OCI-LY1 (cell line): ENCODE measurements at regions not wholly inside any gene's neighbourhood (a gene's known extent, or its start where the extent isn't known, plus 50 kb on each side); places are given as distances from the start of the nearest gene placed in this dataset.

Source experiments
- H2AFZ ChIP-seq: fragments of 200-600 bp; sonication (generic), shearing (Covaris generic); 2 replicates; pipeline ENCODE4 v1.6.0; 2014; ENCODE audit warnings: antibody characterized with exemption, mild to moderate bottlenecking, low read length
- H3F3A ChIP-seq: fragments of 200-600 bp; sonication (generic), shearing (Covaris generic); 2 replicates; pipeline ENCODE4 v1.6.0; 2014; ENCODE audit warnings: mild to moderate bottlenecking, antibody characterized with exemption, low read length, moderate library complexity; ENCODE audit not compliant: insufficient read depth
- H3K27ac ChIP-seq: fragments of 200-600 bp; sonication (generic); 2 replicates; pipeline ENCODE4 v1.5.1; 2014; ENCODE audit warnings: low read length, mixed run types, mild to moderate bottlenecking, low read depth; ENCODE audit not compliant: poor library complexity, severe bottlenecking
- H3K27me3 ChIP-seq: fragments of 200-600 bp; sonication (generic); 2 replicates; pipeline ENCODE4 v1.6.0; 2014; ENCODE audit warnings: antibody characterized with exemption, mild to moderate bottlenecking, low read length, moderate library complexity; ENCODE audit not compliant: insufficient read depth
- H3K36me3 ChIP-seq: fragments of 200-600 bp; sonication (generic); 2 replicates; pipeline ENCODE4 v1.6.1; 2014; ENCODE audit warnings: mild to moderate bottlenecking, antibody characterized with exemption, low read length, moderate library complexity, mixed read lengths; ENCODE audit not compliant: insufficient read depth
- H3K4me1 ChIP-seq: fragments of 200-600 bp; sonication (generic); 2 replicates; pipeline ENCODE4 v1.5.1; 2014; ENCODE audit warnings: mild to moderate bottlenecking, low read length, moderate library complexity; ENCODE audit not compliant: insufficient read depth, severe bottlenecking
- H3K4me2 ChIP-seq: fragments of 200-600 bp; sonication (generic), shearing (Covaris generic); 2 replicates; pipeline ENCODE4 v1.6.1; 2014; ENCODE audit warnings: low read length
- H3K4me3 ChIP-seq: fragments of 200-600 bp; sonication (generic); 2 replicates; pipeline ENCODE4 v1.5.1; 2014; ENCODE audit warnings: low read length, low read depth, mild to moderate bottlenecking, mixed read lengths; ENCODE audit not compliant: poor library complexity, severe bottlenecking
- H3K79me2 ChIP-seq: fragments of 200-600 bp; shearing (Covaris generic); 2 replicates; pipeline ENCODE4 v1.6.1; 2016; ENCODE audit warnings: mixed run types, low read length, mixed read lengths; ENCODE audit not compliant: insufficient read depth
- H3K9ac ChIP-seq: fragments of 200-600 bp; sonication (generic), shearing (Covaris generic); 2 replicates; pipeline ENCODE4 v1.6.1; 2014; ENCODE audit warnings: mild to moderate bottlenecking, low read length, mixed read lengths
- H3K9me2 ChIP-seq: fragments of 200-600 bp; sonication (generic), shearing (Covaris generic); 2 replicates; pipeline ENCODE4 v1.6.1; 2014; ENCODE audit warnings: low read depth, mild to moderate bottlenecking, low read length, mixed read lengths
- H3K9me3 ChIP-seq: fragments of 200-600 bp; shearing (Covaris generic); 2 replicates; pipeline ENCODE4 v1.6.1; 2014; ENCODE audit warnings: low read length, mixed read lengths
- H4K20me1 ChIP-seq: fragments of 200-600 bp; sonication (generic), shearing (Covaris generic); 2 replicates; pipeline ENCODE4 v1.6.0; 2016; ENCODE audit warnings: mild to moderate bottlenecking, low read length; ENCODE audit not compliant: insufficient read depth
- EZH2 ChIP-seq: fragments of 200-600 bp; sonication (generic), shearing (Covaris generic); IDR thresholded peaks from 2 replicates; pipeline ENCODE4 v1.8.0; 2017; ENCODE audit warnings: borderline replicate concordance, mixed run types, mild to moderate bottlenecking, antibody characterized with exemption, low read length, moderate library complexity, mixed read lengths
- TF ChIP-seq, protein P1 (sequence below): fragments of 200-600 bp; sonication (generic), shearing (Covaris generic); IDR thresholded peaks from 2 replicates; pipeline ENCODE4 v1.5.1; 2017; ENCODE audit warnings: mild to moderate bottlenecking, antibody characterized with exemption, low read length, moderate library complexity, mixed read lengths

DNA sequence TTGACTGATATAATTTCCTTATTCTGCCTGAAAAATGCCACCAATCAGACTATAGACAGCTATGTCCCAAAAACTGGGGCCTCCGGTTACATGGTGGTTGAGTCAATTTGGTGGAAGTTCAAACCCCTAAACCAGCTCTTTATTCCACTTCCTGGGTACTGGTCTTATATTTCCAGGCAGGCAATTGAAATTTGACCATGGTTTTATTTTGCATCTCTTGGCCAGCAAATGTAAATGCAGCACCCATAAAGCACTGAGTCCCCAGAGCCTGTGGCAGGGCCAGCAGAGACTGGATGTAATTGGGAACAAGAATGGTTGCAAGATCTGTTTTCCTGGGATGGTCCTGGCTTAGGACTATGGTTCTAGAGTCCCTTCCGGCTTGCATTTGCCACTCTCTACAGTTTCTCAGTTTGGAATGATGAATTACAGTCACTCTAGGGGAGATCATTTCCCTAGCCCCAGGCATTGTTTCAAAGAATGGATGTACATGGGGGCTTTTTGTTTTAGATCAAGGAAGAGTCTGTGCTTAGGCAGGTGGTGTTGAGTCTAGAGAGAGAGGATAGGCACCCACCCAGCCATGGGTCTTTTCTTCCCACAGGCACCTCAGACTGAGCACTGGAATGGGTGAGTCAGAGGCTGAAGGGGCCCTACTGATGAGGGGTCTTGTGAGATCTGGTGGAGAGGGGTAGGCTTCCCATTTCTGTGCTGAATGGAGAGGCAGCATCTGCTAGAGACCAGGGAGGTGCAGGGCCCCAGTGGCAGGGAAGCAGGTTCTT is 108.4 kb upstream of the CDC42EP3 start:
- no peak overlapping the region for H3K4me2 ChIP-seq
- H3K9ac ChIP-seq: no peak overlapping the region
- H2AFZ ChIP-seq: no peak overlapping the region
- no peaks in the 10 kb centered on the region for H3F3A ChIP-seq
- no peak overlapping the region for H3K4me3 ChIP-seq
- H4K20me1 ChIP-seq: no peaks in the 10 kb centered on the region
- no peaks in the 10 kb centered on the region for H3K79me2 ChIP-seq
- no peaks in the 10 kb centered on the region for H3K4me1 ChIP-seq
- no peaks in the 10 kb centered on the region for H3K9me2 ChIP-seq
- no peaks in the 10 kb centered on the region for H3K36me3 ChIP-seq
- H3K27ac ChIP-seq: no peak overlapping the region
- H3K9me3 ChIP-seq: no peaks in the 10 kb centered on the region
- TF ChIP-seq, protein P1, sequence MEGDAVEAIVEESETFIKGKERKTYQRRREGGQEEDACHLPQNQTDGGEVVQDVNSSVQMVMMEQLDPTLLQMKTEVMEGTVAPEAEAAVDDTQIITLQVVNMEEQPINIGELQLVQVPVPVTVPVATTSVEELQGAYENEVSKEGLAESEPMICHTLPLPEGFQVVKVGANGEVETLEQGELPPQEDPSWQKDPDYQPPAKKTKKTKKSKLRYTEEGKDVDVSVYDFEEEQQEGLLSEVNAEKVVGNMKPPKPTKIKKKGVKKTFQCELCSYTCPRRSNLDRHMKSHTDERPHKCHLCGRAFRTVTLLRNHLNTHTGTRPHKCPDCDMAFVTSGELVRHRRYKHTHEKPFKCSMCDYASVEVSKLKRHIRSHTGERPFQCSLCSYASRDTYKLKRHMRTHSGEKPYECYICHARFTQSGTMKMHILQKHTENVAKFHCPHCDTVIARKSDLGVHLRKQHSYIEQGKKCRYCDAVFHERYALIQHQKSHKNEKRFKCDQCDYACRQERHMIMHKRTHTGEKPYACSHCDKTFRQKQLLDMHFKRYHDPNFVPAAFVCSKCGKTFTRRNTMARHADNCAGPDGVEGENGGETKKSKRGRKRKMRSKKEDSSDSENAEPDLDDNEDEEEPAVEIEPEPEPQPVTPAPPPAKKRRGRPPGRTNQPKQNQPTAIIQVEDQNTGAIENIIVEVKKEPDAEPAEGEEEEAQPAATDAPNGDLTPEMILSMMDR: no peak
- no peak for TF ChIP-seq EZH2
- peaks cover 3% of the 10 kb centered on the region; the same call in 1 of the 2 replicates for H3K27me3 ChIP-seq

DNA sequence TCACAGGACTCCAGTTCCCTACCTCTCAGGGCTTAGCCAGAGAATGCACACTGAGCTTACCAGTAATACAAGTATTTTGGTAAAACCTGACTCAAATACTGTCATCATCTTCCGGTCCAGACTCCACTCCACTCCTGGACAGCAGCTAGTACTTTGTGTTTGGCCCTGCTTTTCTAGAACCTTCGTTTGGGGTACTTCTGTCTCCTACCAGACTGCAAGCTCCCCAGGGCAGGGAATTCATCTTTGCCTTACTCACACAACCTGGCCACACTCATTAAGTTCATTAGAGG is 108.9 kb upstream of the CDC42EP3 start:
- no peaks in the 10 kb centered on the region for H3K79me2 ChIP-seq
- H4K20me1 ChIP-seq: no peaks in the 10 kb centered on the region
- H3K36me3 ChIP-seq: no peaks in the 10 kb centered on the region
- H3K9me2 ChIP-seq: no peaks in the 10 kb centered on the region
- H3K4me2 ChIP-seq: no peak overlapping the region
- no peak overlapping the region for H3K27ac ChIP-seq
- H3F3A ChIP-seq: no peaks in the 10 kb centered on the region
- no peaks in the 10 kb centered on the region for H3K9me3 ChIP-seq
- peaks cover 3% of the 10 kb centered on the region; the same call in 1 of the 2 replicates for H3K27me3 ChIP-seq
- no peak for TF ChIP-seq EZH2
- TF ChIP-seq, protein P1: no peak
- no peaks in the 10 kb centered on the region for H3K4me1 ChIP-seq
- H3K4me3 ChIP-seq: no peak overlapping the region
- H3K9ac ChIP-seq: no peak overlapping the region
- no peak overlapping the region for H2AFZ ChIP-seq

DNA sequence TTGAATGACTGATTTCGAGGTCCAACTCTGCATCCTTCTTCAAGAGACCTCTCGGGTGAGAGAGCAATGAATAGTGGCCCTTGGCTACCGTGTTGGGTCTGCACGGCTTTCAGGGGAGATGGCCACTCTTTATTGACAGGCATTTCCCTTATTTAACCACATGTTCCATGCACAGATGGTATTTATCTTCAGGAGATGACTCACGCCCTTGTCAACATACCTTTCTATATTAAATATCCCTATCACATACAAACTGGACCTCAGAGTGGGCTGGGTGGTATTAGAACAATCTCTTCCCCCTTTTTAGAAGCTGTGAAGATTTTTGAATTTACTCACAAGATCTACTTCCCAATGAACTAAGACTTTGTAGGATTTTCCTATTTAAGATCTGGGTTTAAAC is 109.6 kb upstream of the CDC42EP3 start:
- H3K79me2 ChIP-seq: no peaks in the 10 kb centered on the region
- H3K9me3 ChIP-seq: no peaks in the 10 kb centered on the region
- no peak overlapping the region for H3K4me2 ChIP-seq
- H3K9me2 ChIP-seq: no peaks in the 10 kb centered on the region
- H3F3A ChIP-seq: no peaks in the 10 kb centered on the region
- no peak overlapping the region for H3K9ac ChIP-seq
- no peak overlapping the region for H2AFZ ChIP-seq
- no peak overlapping the region for H3K4me3 ChIP-seq
- H4K20me1 ChIP-seq: no peaks in the 10 kb centered on the region
- H3K27ac ChIP-seq: no peak overlapping the region
- H3K27me3 ChIP-seq: peaks cover under 1% of the 10 kb centered on the region; the same call in 1 of the 2 replicates
- H3K36me3 ChIP-seq: no peaks in the 10 kb centered on the region
- H3K4me1 ChIP-seq: no peaks in the 10 kb centered on the region
- TF ChIP-seq, protein P1: no peak
- no peak for TF ChIP-seq EZH2
